ENCODE measurements at regions not wholly inside any gene's neighbourhood (a gene's known extent, or its start where the extent isn't known, plus 50 kb on each side); places are given as distances from the start of the nearest gene placed in this dataset.

- DNase-seq = no peak
These were observed 50.4 kb upstream of the C11orf87 start for GRCh38 chr11:109371444-109372176.

Measured in hematopoietic multipotent progenitor cell treated with erythropoietin and hydrocortisone succinate and interleukin-3 and kit ligand, for 6 days (in vitro differentiated cells).